ENCODE measurements at regions not wholly inside any gene's neighbourhood (a gene's known extent, or its start where the extent isn't known, plus 50 kb on each side); places are given as distances from the start of the nearest gene placed in this dataset.

GRCh38 chr14:104514156-104514848 lies 65.3 kb upstream of the C14orf180 start:
- no peak for DNase-seq (ENCODE audit: low read depth in 2 of 2)

- no peak for DNase-seq (ENCODE audit: low read depth in 2 of 2)
Measured at GRCh38 chr14:104515059-104515810, 64.3 kb upstream of the C14orf180 start.

GRCh38 chr14:104515811-104516780 lies 63.5 kb upstream of the C14orf180 start:
- DNase-seq (ENCODE audit: low read depth in 2 of 2): no peak

GRCh38 chr14:104516906-104517305 lies 62.7 kb upstream of the C14orf180 start:
- DNase-seq (ENCODE audit: low read depth in 2 of 2): no peak

GRCh38 chr14:104517426-104517825 lies 62.1 kb upstream of the C14orf180 start:
- DNase-seq (ENCODE audit: low read depth in 2 of 2): no peak

- no peak for DNase-seq (ENCODE audit: low read depth in 2 of 2)
Measured at GRCh38 chr14:104517867-104518266, 61.7 kb upstream of the C14orf180 start.

GRCh38 chr14:104518659-104519350 lies 60.8 kb upstream of the C14orf180 start:
- no peak for DNase-seq (ENCODE audit: low read depth in 2 of 2)

- DNase-seq (ENCODE audit: low read depth in 2 of 2): no peak
Measured at GRCh38 chr14:104519721-104520120, 59.8 kb upstream of the C14orf180 start.

- DNase-seq (ENCODE audit: low read depth in 2 of 2): no peak
Measured at GRCh38 chr14:104520620-104521410, 58.7 kb upstream of the C14orf180 start.

- no peak for DNase-seq (ENCODE audit: low read depth in 2 of 2)
Measured at GRCh38 chr14:104521816-104522745, 57.5 kb upstream of the C14orf180 start.

GRCh38 chr14:104522926-104523545 lies 56.5 kb upstream of the C14orf180 start:
- no peak for DNase-seq (ENCODE audit: low read depth in 2 of 2)

GRCh38 chr14:104523546-104523935 lies 56.0 kb upstream of the C14orf180 start:
- DNase-seq (ENCODE audit: low read depth in 2 of 2): no peak

- no peak for DNase-seq (ENCODE audit: low read depth in 2 of 2)
Measured at GRCh38 chr14:104524726-104525125, 54.8 kb upstream of the C14orf180 start.

- DNase-seq (ENCODE audit: low read depth in 2 of 2): no peak
Measured at GRCh38 chr14:104526723-104527645, 52.6 kb upstream of the C14orf180 start.

GRCh38 chr14:104527857-104528459 lies 51.6 kb upstream of the C14orf180 start:
- no peak for DNase-seq (ENCODE audit: low read depth in 2 of 2)

GRCh38 chr14:104528496-104528895 lies 51.1 kb upstream of the C14orf180 start:
- DNase-seq (ENCODE audit: low read depth in 2 of 2): no peak

Measured in stimulated activated CD8-positive, alpha-beta memory T cell treated with anti-CD3 and anti-CD28 coated beads, Interleukin-7, amount 100 ng/mL, for 4 hours (primary cell).